Omental fat pad (tissue), 3 donors: ENCODE measurements at regions not wholly inside any gene's neighbourhood (a gene's known extent, or its start where the extent isn't known, plus 50 kb on each side); places are given as distances from the start of the nearest gene placed in this dataset.

Experiments used
- ATAC-seq: fragments of 150-250 bp; one replicate; pipeline ENCODE4 v1.9.1; 2016; ENCODE audit warnings: mild to moderate bottlenecking, moderate library complexity; ENCODE audit not compliant: low FRiP score
- DNase-seq: peaks from one replicate; pipeline ENCODE4 v3.0.0-alpha.2; 2019; ENCODE audit warnings: low spot score
- CTCF ChIP-seq, 3 donors: fragments of 450-650 bp; IDR thresholded peaks; one replicate each; pipeline ENCODE4 v1.5.1; 2016 to 2017; ENCODE audit warnings: antibody characterized with exemption in 3 of 3, mild to moderate bottlenecking in 3 of 3, moderate library complexity in 2 of 3

DNA sequence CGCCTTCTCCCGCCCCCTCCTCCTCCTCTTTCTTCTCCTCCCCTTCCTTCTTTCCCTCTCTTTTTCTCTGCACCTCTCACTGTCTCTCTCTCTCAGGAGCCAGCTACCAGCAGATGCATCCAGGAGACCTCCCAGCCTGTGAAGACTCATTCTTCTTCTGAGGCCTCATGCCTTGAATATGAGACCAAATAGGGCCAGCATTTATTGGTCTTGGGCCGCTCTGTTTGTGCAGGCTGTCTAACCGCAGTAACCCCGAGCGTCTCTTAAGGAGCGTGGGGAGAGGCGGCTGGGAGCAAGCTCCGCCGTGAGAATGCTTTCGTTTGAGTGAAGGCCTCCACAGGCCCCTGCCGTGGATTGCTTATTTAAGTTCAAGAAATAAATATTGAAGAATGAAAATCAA, 167.0 kb downstream of the NUFIP1 start:
- ATAC-seq = no peak
- no peak for TF ChIP-seq CTCF (IDR thresholded peaks at IDR 0.05)
- DNase-seq = no peak

GRCh38 chr13:44819772-44820171, 169.5 kb downstream of the NUFIP1 start:
- no peak for TF ChIP-seq CTCF (IDR thresholded peaks at IDR 0.05)
- ATAC-seq (no peak), DNase-seq (no peak)

DNA sequence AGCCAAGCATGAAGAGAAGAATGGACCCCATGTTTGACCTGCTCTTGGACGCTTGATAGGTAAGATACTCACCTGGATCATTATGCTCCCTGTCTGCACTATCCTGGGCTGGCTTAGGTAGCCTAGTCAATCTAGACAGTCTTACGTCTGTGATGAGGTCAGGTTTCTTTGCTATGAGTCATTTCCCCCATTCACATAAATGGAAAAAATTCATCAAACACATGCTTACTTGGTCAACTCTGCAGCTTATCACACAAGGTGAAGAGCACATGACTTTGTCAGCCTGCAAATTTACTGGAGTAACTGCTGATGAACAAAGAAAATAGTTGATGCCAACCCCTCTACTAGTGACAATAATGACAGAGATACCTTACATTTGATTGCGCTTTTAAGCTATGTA, 170.0 kb downstream of the NUFIP1 start:
- DNase-seq (no peak), ATAC-seq (no peak)
- TF ChIP-seq CTCF (IDR thresholded peaks at IDR 0.05) = no peak

GRCh38 chr13:44818428-44818827, 170.8 kb downstream of the NUFIP1 start:
- DNase-seq (no peak), ATAC-seq (no peak)
- no peak for TF ChIP-seq CTCF (IDR thresholded peaks at IDR 0.05)

DNA sequence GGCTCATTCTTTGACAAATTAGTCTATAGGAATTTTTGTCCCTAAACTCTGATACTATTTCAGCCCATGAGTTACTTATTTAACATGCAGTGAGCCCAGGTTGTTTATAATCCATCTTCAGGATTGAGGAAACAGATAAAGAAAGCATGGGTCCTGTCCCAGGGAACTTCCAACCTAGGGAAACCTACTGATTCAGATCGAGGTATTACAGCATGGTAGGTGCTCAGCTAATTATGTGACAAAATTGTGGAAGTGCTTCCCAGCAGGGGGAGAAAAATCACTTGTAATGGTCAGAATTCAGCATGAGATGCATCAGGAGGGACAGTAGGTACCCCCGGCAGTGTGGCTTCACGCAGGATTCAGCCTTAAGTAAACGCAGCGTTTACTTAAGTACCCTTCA, 171.3 kb downstream of the NUFIP1 start:
- DNase-seq (no peak), ATAC-seq (no peak)
- TF ChIP-seq CTCF (IDR thresholded peaks at IDR 0.05) = no peak

DNA sequence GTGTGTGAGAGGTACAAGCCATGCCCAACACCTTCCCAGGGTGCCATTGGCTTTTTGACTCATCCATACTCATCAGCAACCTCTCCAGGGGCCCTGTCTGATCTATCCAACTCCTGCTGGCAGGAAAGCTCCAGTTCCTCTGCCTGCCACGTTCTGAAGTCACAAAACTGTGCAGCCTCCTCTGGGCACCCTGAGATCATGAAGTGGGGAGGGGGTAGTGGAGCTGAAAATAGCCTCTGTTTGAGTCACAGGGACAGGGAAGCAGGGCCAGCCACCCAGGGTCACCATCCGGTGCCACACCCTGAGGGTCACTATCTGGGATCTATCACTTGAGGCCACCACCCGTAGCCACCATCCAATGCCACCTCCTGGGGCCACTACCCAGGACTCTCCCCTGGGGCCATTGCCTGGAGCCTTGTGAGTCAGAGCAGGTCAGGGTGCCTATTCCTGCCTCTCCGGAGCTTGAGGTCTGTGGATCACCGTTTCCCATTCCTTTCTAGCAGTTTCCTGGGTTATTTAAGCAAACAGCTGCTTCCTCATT, 172.1 kb downstream of the NUFIP1 start:
- no peak for TF ChIP-seq CTCF (IDR thresholded peaks at IDR 0.05)
- no peak for DNase-seq
- no peak for ATAC-seq

GRCh38 chr13:44816701-44817100, 172.6 kb downstream of the NUFIP1 start:
- ATAC-seq (no peak), DNase-seq (no peak)
- no peak for TF ChIP-seq CTCF (IDR thresholded peaks at IDR 0.05)
